Ecto neural progenitor cell (in vitro differentiated cells): ENCODE measurements at regions not wholly inside any gene's neighbourhood (a gene's known extent, or its start where the extent isn't known, plus 50 kb on each side); places are given as distances from the start of the nearest gene placed in this dataset.

Experiments
- DNase-seq: peaks from one replicate; pipeline ENCODE4 v3.0.0-alpha.2; 2018; ENCODE audit warnings: low spot score

DNA sequence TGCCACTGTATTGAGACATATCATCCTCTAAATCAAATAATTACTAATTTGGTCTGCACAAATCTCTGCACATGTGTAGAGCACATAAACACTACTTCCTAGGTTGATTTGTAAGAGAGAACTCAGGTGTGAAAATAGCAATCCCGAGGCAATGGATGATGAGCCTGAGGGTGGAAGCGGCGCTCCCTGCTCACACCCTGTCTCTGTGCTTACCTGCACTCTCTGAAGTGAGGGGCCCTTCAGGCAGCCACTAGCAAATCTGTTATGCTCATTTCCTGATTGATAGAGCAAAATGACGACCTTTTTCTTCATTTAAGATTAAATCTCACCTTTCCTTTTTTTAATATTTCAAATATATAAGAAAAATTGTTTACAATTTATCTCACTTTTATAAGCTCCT lies 1995.7 kb upstream of the AGA start:
- no peak for DNase-seq

DNA sequence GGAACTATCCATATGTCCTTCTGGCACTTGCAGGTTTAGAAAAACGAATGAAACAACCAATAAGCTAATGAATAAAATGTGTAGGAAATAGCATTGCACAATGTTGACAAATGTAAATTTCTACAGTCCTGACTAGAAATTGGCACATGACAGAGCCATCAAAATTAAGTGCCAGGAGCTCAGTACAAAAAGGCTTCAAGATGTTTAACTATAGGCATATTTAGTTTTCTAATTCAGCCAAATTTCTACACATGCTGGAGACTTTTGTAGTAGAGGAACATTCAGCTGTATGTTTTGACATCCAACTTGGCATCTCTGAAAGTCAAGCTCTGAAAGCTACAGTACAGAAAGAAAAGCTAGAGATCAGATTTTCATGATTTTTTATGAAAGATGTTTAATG lies 1999.4 kb upstream of the AGA start:
- DNase-seq, result no peak

DNA sequence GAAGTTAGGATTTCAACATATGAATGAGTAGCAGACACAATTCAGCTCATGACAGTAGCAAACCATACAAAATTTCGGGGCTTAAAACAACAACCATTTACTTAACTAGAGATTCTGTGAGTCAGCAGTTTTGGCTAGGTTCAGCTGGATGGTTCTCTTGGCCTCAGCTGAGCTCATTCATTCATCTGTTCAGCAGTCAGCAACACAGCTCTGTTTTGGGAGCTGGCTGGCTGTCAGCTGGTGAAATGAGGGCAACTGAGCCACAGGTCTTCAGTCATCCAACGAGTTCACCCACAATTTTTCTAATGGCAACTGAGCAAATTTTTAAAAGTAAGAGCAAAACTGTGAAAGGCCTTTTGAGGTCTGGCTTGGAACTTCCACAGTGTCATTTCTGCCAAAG lies 2005.1 kb upstream of the AGA start:
- no peak for DNase-seq

DNA sequence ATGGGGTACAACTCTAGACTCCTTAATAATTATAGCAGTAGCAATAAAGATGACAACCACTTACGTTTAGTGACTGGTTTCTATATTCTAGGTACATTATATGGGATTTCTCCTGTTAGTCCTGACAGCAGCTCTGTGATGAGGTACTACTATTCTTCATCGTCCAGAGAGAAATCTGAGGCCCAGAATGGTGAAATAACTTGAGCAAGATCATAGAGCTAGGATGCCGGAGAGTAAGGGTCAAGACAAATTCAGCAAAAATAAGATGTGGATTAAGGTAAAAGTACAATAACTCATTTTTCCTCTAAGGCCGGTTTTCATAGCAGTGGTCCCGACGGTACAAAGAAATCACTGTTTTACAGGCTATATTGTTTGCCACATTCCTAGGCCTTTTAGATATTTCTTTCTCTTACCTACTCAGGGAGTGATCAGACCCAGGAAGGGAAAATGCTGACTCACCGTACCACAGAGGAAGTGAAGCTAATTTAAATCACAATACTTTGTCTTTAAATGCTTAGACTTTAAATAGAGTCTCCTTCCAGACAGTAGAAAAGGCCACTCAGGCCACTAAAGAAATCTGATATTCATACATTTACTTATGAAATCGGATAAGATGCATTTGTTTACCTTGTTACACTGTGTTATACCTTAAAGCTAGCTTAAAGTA lies 2023.0 kb upstream of the AGA start:
- DNase-seq, result no peak

DNA sequence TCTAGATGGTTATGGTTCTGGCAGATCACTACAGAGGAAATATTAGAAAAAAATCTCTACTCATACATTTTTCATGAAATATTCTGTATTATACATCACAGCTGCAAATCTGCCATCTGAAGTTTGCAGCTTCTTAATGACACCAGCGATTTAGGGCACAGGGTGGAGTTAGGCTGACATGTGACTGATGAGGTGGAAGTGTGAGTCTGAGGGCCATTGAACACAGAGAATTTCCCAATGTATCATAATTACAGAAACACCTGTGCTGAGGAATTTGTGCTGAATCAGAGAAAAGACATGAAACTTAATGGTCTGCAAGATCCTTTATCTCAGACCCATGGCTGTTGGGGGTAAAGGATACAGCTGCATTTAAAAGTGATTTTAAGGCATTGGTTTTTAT lies 2025.6 kb upstream of the AGA start:
- no peak for DNase-seq

DNA sequence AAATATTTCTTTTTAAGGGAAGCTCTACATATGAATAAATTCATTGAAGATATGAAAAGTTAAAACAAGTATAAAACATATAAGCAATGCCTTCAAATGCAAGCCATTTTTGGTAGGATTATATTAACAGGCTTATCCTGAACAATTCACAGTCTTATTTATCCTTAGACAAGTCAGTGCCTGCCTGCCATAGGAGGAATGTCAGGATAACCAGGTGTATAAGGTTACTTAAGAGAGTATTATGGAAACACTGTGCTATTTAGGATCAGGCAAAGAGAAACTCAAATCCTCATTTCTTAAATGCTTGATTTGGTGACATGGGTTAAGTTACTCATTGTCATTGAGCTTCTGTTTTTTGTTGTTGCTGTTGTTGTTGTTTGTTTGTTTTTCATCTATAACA lies 2029.9 kb upstream of the AGA start:
- no peak for DNase-seq

DNA sequence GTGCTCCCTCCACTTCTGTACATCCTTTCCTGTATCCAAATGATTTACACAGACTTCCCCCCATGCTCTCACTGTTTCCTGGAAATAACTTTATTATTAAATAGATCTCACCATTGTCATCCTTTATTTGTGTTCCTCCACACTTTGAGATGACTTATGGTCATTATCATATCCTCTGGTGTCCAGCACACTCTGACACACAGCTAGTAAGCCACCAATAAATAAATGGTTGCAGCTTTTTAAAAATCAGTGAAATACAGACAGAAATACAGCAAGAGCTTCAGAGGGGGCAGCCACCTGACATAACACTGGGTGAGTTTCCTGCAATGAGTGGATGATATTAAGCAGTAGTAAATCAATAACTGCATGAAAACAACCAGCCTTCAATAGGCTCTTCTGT lies 2036.4 kb upstream of the AGA start:
- DNase-seq, result no peak

DNA sequence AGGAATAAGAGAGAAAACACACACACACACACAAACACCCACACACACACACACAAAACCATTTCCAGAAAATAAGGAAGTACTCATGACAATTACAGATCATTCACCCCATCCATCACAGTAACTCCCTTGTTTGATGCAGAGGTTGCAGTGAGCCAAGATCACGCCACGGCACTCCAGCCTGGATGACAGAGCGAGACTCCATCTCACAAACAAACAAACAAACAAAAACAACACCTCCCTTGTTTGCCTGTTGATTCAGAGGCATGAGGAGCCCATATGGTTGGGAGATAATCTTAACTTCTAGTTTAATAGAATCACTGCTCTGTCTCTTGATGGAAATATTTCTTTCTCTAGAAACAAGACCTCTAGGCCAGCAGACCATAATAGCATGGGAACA lies 2043.5 kb upstream of the AGA start:
- DNase-seq, result no peak

DNA sequence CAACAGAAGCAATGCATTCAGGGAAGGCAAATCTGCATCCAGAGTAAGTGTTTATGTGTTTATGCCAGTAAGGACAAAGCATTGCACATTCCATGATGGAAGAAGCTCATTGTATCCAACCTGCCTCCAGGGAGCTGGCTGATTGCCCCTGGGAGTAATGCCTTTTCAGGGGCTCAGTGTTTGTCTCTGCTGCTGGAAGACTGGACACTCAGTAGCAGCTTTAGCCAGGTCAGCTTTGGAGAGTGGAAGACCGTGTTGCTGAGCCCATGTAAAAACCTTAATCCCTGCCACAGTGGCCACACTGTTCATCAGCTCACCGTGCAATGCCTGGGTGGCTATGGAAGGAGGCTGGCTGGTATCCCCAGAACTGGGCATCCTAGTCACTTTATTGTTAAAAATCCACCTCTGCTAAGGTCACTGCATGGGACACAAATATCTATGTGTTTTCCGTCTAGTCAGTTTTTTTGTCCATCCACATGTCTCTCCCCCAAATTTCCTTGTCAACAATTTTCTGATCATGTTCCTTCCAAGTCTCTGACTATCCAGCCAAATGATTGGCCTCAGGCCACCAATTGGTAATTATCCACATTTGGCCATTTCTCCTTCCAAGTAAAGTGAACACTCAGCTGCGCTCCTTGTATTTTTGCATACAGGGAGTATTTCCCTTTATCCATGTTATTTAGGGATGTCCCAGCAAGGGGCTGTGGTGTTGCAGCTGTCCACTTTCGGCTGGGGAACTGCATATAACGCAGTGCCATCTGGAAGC lies 2044.5 kb upstream of the AGA start:
- DNase-seq, result no peak

DNA sequence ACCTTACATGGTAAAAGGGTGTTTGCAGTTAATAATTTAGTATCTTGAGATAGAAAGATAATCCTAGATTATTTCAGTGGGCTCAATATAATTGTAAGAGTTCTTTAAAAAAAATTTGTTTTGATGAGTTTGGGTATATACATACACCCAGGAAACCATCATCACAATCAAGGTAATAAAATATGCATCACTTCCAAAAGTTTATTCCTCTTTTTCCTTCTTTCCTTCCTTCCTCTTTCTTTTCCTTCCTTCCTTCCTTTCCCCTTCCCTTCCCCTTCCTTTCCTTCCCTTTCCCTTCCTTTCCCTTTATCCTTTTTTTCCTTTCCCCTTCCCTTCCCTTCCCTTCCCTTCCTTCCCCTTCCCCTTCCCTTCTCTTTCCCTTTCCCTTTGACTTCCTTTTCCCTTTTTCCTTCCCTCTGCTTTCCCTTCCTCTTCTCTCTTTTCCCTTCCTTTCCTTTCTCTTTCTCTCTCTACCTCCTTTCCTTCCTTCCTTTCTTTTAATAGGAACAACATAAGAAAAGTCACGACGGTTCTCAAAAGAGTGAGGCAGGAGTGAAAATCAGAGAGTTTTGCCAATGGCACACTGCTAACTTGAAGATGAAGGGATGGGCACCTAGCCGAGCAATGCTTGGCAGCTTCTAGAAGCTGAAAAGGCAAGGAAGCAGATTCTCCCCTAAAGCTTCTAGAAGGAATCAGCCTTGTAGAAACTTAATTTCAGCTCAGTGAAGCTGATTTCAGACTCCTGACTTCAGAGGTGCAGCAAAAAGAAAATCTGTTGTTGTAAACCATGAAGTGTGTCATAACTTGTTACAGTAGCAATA lies 2050.2 kb upstream of the AGA start:
- no peak for DNase-seq

DNA sequence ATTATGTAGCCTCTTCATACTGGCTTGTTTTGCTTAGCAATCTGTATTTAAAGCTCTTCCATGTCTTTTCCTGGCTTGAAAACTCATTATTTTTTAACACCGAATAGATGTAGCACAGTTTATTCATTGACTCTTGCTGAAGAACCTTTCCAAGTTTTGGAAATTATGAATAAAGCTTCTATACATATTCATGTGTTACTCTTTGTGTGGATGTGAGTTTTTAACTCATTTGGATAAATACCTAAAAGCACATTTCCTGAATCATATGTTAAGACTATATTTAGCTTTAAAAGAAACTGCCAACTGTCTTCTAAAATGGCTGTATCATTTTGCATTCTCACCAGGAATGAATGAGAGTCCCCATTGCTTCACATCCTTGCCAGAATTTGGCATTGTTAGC lies 2061.7 kb upstream of the AGA start:
- no peak for DNase-seq

DNA sequence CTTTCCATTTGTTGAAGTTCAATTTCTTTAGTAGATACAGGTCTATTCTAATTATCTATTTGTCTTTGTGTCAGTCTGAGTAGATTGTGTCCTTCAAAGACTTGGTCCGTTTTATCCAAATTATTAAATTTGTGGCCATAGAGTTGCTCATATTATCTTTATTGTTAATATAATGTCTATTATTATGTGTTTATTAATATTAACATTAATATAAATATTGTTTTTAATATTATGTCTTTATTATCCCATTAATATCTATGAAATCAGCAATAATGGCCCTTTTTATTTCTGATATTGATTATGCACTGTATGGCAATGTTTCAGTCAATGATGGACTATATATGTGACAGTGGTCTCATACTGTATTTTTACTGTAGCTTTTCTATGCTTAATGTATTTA lies 2067.3 kb upstream of the AGA start:
- no peak for DNase-seq

DNA sequence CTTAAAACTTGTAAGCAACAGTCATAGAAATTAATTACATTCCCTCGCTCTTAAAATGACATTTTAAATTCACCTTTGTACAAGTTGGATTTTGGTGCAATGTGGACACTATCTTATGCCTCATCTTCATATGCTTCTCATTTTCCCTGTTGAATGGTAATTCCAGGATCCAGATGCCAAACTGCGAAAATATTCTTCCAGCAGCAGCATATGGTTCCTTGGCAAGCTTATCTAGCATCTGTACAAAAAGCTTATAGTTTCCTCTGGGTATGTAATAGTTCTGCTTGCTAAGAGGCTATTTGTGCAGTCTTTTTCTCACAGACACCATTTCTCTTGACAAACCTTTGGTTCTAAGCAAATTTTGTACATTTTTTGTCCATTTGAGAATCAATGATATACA lies 2079.7 kb upstream of the AGA start:
- DNase-seq, result no peak

DNA sequence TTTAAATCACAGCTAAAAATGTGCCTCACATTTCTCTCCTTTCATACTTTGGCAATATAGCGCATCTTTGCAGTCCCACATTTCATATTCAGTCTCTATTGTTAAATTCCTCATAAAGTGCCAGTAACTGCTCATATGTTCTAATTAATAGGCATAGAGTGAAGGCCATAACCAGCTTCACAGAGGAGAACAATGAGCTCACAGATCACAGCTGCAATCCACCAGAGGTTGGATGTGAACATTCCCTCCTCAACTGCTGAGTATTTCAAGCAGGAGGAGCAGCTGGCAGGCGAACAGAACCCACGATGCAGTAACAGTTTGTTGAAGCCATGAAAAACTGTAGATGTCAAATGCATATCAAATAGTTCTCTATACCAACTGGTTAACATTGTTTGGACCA lies 2088.7 kb upstream of the AGA start:
- no peak for DNase-seq

DNA sequence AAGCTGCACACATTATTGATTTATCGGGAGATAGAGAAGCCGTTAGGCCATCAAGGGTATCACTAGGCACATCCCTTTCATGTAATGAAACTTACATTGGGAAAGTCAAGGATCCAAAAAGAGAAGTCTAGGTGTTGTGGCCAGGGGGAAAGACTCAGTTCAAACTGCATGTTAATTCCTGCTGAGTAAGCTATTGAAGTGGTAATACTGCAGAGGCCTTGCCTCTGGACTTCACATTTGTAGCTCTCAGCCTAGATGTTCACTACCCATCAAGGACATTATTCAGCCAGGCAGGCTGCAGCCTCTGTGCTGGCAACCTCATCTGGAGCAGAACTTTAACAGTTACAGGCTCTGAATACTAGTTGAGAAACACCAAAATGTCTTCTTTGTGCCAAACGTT lies 2094.5 kb upstream of the AGA start:
- DNase-seq, result no peak

DNA sequence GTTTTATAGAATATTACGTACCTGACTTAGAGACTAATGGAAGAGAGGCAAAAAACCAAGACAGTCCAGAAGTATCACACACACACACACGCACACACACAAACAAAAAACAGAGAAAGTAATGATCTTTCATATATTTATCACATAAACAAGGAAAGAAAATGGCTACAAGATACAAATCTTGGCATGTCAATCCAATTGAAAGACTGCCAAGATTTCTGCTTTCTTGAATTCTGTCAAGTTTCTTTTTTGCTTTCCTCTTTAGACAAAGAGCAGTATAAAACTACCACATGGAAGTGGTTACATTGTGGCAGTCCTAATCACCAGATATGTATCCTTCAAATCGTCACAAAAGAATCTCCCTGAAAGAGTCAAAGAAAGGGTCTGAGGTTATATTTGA lies 2097.4 kb upstream of the AGA start:
- no peak for DNase-seq

DNA sequence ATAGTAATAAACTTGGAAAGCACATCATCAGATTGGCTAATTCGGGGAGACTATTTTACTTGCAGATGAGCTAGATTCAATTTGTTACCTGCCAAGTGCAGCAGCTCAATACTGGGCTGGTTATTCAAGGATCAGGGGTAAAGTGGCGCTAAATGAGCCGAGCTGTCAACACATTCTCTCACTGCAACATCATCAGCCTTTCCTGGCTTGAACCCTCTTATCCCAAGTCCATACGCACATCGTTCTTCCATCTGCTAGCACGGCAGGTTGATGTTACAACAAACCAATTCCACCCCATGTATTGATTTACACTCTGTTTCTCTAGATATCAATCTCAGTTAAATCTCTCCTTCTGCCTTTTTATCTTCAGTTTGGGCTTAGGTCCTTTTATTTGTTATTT lies 2101.5 kb upstream of the AGA start:
- no peak for DNase-seq

DNA sequence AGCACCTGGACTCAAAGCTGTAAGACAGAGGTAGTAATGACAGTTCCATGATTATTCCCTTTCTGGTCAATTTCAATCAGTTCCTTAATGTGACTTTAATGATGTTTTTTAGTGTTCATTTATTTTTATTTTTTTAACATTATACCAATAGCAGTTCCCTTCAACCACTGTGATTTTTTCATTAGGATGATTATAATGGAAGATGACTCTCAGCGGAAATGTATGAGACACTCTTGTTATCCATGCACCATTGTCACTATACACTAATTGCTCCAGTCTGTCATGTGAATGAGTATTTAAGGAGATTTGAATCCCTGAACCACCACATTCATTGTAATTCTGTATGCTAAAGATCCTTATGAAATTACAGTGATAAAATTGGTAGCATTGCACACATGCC lies 2102.3 kb upstream of the AGA start:
- DNase-seq, result no peak

DNA sequence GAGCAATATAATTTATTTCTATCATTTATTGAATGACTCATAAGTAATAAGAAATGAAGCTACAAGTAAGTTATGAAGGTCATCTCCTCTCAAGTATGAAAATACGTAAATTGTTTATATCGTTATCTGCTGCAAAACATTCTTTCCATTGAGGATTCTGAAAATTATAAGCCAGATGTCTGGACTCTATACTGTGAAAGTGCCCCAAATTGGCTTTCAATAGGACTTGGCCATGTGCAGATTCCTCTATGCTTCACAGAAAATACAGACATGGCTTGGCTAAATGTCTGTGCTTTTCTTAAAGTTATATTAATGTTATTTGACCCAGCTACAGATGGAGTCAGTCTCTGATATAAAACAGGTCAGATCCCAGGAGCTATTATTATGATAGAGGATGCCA lies 2109.9 kb upstream of the AGA start:
- DNase-seq, result no peak

DNA sequence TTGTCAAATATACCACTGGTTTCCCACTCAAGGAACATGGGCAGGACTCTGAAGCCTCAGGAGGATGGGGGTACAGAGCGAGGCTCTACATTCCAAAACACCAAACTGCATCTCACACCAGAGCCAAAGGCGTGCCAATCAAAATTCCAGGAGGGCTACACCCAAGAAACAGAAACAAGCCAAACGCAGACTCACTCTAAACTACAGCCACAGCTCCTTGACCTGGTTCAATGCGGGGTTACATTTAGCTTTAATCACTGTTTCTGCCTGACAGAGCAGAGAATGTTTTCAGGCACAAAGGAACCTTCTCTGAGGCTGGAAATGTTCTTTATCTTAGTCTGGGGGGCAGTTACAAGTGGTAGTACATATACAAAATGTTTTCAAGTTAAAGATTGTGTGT lies 2121.5 kb upstream of the AGA start:
- no peak for DNase-seq

DNA sequence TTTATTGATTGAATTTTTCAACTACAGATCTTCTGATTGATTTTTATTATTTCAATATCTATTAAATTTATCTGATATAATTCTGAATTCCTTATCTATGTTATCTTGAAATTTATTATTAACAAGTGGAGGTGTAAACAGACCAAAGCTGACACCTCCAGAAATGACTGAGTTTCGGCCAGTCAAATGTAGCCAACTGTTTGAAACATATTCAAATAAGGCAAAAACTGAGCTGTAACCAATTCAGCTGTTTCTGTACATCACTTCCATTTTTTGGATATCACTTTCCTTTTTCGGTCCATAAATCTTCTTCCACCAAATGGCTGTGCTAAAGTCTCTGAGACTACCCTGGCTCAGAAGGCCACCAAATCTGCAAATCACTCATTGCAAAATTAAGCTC lies 2127.3 kb upstream of the AGA start:
- no peak for DNase-seq

DNA sequence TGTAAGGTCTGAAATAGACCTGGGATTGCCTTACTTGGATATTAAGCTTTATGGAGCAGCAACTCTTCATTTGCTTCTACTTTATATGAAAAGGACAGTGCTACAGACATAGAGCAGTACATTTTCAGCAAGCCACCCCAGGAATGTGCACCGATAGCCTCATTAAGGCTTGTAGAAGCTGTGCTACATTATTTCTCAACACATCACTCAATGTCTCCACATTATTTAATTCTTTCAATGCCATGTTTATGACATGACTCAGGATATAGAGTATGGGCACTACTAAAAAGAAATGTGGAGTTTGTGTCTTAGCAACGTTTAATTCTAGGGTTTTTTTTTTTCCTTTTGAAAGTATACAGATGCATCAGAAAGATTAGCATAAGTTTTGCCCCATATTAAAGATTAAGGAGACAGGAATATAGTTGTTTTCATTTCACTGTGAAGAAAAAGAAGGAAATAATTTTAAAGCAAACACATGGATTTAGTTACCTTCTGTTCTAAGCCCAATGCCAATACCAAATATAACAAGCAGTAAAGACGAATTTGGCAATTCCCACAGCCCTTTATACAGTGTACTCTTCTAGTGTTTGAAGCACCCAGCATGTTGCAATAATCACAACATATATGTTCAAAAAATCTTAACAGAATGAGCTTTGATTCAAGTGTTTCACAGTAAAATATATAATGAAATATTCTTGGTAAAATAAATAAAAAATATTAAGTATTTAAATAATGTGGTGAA lies 2140.1 kb upstream of the AGA start:
- DNase-seq, result no peak

DNA sequence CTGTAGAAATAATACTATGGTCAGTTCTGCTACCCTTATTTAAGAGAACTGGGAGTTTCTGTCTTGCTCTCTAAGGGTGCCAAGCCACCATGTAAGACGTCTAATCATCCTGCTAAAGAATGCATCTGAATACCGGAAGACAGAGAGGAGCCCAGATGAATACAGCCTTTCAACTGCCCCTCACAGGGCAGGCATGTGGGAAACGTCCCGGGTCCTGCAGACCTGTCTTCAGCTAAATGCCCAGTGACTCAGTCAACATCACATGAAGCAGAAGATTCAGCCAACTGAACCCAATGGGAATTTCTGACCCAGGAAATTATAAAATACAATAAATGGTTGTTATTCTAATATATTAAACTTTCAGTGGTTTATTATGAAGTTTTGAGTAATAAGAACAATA lies 2141.0 kb upstream of the AGA start:
- DNase-seq, result no peak
